Omental fat pad (tissue), 1 donor: ENCODE measurements at regions not wholly inside any gene's neighbourhood (a gene's known extent, or its start where the extent isn't known, plus 50 kb on each side); places are given as distances from the start of the nearest gene placed in this dataset.
"Not testable (repeated sequence)": the region's sequence is repeated elsewhere in the genome, so short reads cannot be mapped to it uniquely, and the experiment has no call there.

Experiments used
- ATAC-seq: fragments of 150-250 bp; one replicate; pipeline ENCODE4 v1.9.1; 2016; ENCODE audit warnings: mild to moderate bottlenecking, moderate library complexity; ENCODE audit not compliant: low FRiP score
- DNase-seq: peaks from one replicate; pipeline ENCODE4 v3.0.0-alpha.2; 2019; ENCODE audit warnings: low spot score

- not testable (repeated sequence) for DNase-seq, ATAC-seq
Observed at GRCh38 chr21:10398692-10399489, 122.5 kb upstream of the TPTE start.

- DNase-seq = not testable (repeated sequence)
Observed at GRCh38 chr21:10400622-10401361, 120.6 kb upstream of the TPTE start.

GRCh38 chr21:10402461-10402860 lies 118.9 kb upstream of the TPTE start:
- DNase-seq, ATAC-seq: not testable (repeated sequence)

More at GRCh38 chr21:10400622-10401361, 120.6 kb upstream of the TPTE start:
- ATAC-seq = not testable (repeated sequence)

- not testable (repeated sequence) for ATAC-seq, DNase-seq
Observed at GRCh38 chr21:10405331-10405730, 116.1 kb upstream of the TPTE start.

- ATAC-seq, DNase-seq: not testable (repeated sequence)
Observed at GRCh38 chr21:10409786-10410185, 111.6 kb upstream of the TPTE start.

- ATAC-seq, DNase-seq: not testable (repeated sequence)
Observed at GRCh38 chr21:10410354-10410929, 110.9 kb upstream of the TPTE start.

- not testable (repeated sequence) for ATAC-seq
Observed at GRCh38 chr21:10411776-10412526, 109.4 kb upstream of the TPTE start.

GRCh38 chr21:10412928-10413246 lies 108.5 kb upstream of the TPTE start:
- not testable (repeated sequence) for ATAC-seq, DNase-seq

More at GRCh38 chr21:10411776-10412526, 109.4 kb upstream of the TPTE start:
- not testable (repeated sequence) for DNase-seq

- not testable (repeated sequence) for DNase-seq, ATAC-seq
Observed at GRCh38 chr21:10413247-10414120, 107.9 kb upstream of the TPTE start.

GRCh38 chr21:10414121-10414924 lies 107.1 kb upstream of the TPTE start:
- not testable (repeated sequence) for DNase-seq

GRCh38 chr21:10414925-10415254 lies 106.5 kb upstream of the TPTE start:
- ATAC-seq, DNase-seq: not testable (repeated sequence)

More at GRCh38 chr21:10414121-10414924, 107.1 kb upstream of the TPTE start:
- ATAC-seq = not testable (repeated sequence)

GRCh38 chr21:10415456-10415855 lies 105.9 kb upstream of the TPTE start:
- not testable (repeated sequence) for DNase-seq, ATAC-seq

GRCh38 chr21:10415859-10416258 lies 105.5 kb upstream of the TPTE start:
- not testable (repeated sequence) for DNase-seq
- peak; percentile 21 for ATAC-seq

- peak; percentile 17 for ATAC-seq
- not testable (repeated sequence) for DNase-seq
Observed at GRCh38 chr21:10416691-10417447, 104.5 kb upstream of the TPTE start.

- not testable (repeated sequence) for ATAC-seq, DNase-seq
Observed at GRCh38 chr21:10417551-10418002, 103.8 kb upstream of the TPTE start.

GRCh38 chr21:10418250-10419048 lies 102.9 kb upstream of the TPTE start:
- ATAC-seq, DNase-seq: not testable (repeated sequence)
